ENCODE measurements at regions not wholly inside any gene's neighbourhood (a gene's known extent, or its start where the extent isn't known, plus 50 kb on each side); places are given as distances from the start of the nearest gene placed in this dataset.

DNA sequence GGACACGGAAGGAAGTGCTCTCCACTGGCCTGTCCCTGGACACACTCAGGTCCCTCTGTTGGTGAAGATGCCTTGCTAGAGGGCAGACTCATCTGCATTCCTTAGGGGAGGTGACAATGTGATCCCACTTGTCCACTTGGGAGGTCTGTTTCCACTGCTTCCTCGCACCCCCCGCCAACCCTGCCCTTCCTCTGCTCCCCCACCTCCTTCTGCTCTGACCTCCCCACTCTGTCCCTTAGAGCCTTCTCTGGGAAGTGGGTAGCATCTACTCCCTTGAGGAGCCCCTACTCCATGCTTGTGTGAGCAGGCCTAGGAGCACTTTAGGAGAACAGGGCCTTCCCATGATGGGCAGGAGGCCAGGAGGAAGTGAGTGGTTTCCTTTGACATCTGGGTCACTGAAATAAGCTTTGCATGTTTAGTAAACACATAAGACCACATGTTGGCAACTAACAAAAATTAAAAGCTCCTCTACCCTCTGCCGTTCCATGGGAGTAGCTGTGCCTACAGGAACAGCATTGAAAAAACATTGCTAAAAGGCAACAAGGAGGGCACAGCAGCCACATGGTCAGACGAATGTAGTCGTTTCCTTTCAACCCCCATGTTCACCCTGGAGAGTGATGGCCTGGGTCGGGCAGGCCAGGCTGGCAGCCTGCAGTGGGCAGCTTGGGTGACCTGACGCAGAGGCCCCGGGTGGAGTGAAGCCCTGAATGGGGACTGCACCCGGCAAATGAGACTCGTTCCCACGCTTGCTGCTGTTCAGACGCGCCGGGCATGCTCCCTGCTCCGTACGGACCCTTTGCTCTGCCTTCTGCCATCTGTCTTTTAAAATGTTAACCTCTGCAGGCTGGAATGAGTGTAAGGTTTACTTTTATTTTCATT lies 634.0 kb downstream of the IRX1 start:
- DNase-seq (ENCODE audit: low read depth) = no peak

DNA sequence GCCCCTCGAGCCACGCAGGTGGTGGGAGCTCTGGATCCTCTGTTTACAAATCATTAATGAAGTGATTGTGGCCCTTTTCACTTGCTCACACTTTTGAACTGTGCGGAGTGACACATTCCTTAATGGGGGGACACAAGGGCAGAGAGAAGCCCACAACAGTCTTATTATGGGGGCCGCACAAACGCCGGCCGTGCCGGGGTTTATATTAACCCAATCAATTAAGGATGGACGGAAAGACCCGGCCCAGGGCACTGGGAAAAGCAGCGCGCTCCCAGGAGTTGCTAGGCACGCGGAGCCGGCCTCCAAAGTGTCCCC lies 634.8 kb downstream of the IRX1 start:
- DNase-seq (ENCODE audit: low read depth) = no peak

GRCh38 chr5:4230786-4231641 lies 635.4 kb downstream of the IRX1 start:
- DNase-seq (ENCODE audit: low read depth) = no peak

GRCh38 chr5:4232084-4232483 lies 636.5 kb downstream of the IRX1 start:
- DNase-seq (ENCODE audit: low read depth) = no peak

GRCh38 chr5:4233671-4234070 lies 638.0 kb downstream of the IRX1 start:
- DNase-seq (ENCODE audit: low read depth) = no peak

DNA sequence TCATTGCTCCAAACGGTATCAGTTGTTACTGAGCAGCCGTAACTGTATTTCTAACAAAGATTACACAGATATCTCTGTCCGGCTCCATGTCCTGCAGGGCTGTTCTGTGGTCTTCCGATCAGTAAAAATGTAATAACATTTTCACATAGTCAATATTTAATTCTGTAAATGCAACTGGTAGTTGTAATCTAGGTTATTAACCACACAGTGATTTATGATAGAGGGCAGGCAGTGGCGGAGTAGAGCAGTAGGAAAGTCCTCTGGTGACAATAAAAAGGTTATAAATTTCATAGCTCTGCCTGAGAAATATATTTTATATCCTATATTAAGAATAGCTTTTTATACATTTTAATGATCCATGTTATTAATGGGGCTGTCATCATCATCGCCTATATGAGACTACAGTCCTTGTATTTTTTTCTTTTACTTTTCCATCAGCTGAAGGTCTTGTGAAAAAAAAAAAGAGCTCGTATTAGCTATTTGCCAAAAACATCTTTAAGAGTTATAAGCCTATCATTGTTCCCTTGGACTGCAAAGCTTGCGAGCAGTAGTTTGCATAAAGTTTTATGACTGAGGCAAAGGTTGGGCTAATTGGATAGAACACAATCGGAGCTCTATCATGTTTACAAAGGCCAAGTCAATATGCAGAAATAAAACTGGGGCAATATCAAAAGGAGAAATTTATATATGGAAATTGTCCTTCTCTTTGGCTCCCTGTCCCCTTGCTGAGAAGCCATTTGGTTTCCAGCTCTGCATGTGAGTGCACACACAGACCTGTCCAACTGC lies 648.0 kb downstream of the IRX1 start:
- DNase-seq (ENCODE audit: low read depth) = no peak

DNA sequence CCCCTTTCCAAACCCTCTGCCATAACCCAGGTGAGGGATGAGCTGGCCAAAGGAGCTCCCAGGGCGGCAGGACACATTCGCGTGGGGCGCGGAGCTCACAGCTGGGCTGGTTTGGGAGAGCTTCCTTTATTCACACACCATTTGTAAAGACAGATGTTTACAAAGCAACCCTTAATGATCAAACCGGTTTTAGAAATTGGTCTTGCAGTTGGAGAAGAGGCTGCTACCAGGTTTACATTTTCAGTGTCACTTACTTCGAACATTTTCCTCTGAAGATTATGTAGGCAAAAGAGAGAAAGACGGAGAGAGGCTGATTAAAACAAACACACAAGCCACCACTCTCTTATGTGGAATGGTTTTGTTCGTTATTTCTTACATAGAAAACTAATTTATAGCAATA lies 648.7 kb downstream of the IRX1 start:
- no peak for DNase-seq (ENCODE audit: low read depth)

GRCh38 chr5:4245076-4245475 lies 649.4 kb downstream of the IRX1 start:
- DNase-seq (ENCODE audit: low read depth) = no peak

DNA sequence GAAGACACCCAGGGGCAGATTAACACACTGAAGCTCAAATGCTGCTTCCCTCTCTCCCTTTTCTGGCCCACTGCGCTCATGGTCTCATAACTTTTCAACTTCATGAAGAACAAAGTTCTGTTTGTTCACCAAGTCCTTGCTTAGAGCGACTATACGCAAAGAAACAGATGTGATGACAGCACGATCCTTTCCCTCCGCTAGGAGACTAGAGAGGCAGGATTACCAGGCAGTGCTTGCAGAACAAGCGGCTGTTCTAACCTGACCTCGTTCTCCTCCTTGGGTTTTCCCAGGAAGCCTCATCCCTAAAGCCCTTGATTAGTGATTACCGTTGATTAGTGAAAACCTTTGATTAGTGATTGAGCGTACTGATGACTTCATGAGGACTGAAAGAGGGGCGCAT lies 649.9 kb downstream of the IRX1 start:
- DNase-seq (ENCODE audit: low read depth) = no peak

DNA sequence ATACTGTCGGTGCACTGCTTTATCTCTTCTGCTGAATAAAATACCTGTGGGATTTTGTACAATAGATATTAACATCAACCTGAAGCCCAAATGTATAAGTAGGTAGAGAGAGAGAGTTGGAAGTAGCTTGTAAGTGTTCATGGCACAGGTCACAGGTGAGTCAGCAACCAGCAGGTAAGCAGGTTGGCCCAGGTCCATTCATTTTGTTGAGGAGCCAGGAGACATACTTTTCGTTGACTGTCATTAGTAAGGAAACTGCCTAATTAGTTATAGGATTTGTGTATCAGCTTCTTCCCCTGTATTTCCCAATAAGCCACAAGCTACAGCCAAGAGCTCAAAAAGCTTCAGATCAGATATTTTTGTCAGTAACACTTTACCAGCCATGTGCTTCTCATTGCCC lies 650.8 kb downstream of the IRX1 start:
- DNase-seq (ENCODE audit: low read depth) = no peak

DNA sequence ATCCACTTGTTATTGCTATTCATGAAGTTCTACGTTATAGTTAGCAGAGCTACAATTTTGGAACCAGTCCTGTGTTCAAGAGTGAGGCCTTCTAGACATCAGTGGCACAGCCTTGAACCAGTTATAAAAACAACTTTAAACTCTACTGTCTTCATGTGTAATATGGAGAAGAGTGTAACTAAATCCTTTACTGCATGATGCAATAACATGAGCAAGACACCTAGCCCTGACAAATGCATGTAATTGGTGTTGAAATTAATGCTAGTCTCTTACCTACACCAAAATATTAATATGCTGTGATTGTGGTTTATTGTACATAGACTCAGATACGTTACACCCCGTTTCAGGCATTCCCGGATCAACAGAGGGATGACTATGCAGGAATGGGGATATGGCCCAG lies 654.6 kb downstream of the IRX1 start:
- no peak for DNase-seq (ENCODE audit: low read depth)

- no peak for DNase-seq (ENCODE audit: low read depth)
Observed at GRCh38 chr5:4252385-4252784, 656.8 kb downstream of the IRX1 start.

- no peak for DNase-seq (ENCODE audit: low read depth)
Observed at GRCh38 chr5:4254736-4255135, 659.1 kb downstream of the IRX1 start.

GRCh38 chr5:4255441-4255840 lies 659.8 kb downstream of the IRX1 start:
- DNase-seq (ENCODE audit: low read depth) = no peak

DNA sequence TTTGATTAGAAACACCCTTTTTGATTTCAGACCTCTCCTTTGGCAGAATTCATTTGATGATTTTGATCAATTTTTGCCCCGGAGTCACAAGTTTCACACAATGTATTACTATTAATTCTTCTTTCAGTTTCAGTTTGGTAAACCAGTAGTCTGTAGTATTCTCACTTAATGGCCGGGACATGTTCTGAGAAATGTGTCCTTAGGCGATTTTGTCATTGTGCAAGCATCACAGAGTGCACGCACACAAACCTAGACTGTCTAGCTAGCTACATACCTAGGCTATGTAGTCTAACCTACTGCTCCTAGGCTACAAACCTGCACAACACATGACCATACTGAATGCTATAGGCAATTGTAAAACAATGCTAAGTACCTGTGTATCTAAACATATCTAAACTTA lies 662.5 kb downstream of the IRX1 start:
- DNase-seq (ENCODE audit: low read depth) = no peak

- DNase-seq (ENCODE audit: low read depth) = no peak
Observed at GRCh38 chr5:4271193-4271592, 675.6 kb downstream of the IRX1 start.

DNA sequence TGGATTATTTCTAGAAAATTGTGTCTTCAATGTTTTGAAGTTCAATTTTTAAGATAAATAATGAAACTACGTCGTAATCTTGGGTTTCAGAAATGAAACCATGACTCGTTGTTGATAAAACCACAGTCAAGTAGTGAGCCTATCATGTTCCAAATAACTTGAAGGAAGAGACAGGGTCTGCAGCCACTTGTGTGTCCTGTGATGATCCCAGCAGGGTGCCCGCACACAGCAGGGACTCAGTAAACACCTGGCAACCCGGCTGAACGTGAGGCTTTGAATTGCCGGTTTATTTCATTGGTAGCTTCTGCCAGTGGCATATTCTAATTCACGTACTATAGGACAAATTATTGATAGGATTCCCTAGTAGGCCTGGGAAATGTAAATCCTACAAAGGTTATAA lies 679.6 kb downstream of the IRX1 start:
- DNase-seq (ENCODE audit: low read depth) = no peak

- DNase-seq (ENCODE audit: low read depth) = no peak
Observed at GRCh38 chr5:4294878-4295277, 699.2 kb downstream of the IRX1 start.

GRCh38 chr5:4295663-4296339 lies 700.2 kb downstream of the IRX1 start:
- DNase-seq (ENCODE audit: low read depth) = no peak

- no peak for DNase-seq (ENCODE audit: low read depth)
Observed at GRCh38 chr5:4306057-4306456, 710.4 kb downstream of the IRX1 start.

- DNase-seq (ENCODE audit: low read depth) = no peak
Observed at GRCh38 chr5:4309026-4309425, 713.4 kb downstream of the IRX1 start.

GRCh38 chr5:4313138-4313537 lies 717.5 kb downstream of the IRX1 start:
- no peak for DNase-seq (ENCODE audit: low read depth)

Measured in activated T-cell treated with anti-CD3 and anti-CD28 coated beads for 48 hours (primary cell).